GM21360 (cell line): ENCODE measurements at regions not wholly inside any gene's neighbourhood (a gene's known extent, or its start where the extent isn't known, plus 50 kb on each side); places are given as distances from the start of the nearest gene placed in this dataset.
"Not testable (repeated sequence)": the region's sequence is repeated elsewhere in the genome, so short reads cannot be mapped to it uniquely, and the experiment has no call there.

Experiments used
- ATAC-seq: cut with Tn5 transposase; IDR thresholded peaks from one replicate; pipeline ENCODE4 v1.9.1; 2021; ENCODE audit warnings: mild to moderate bottlenecking, moderate library complexity; ENCODE audit not compliant: unreplicated experiment

- ATAC-seq = no peak
Observed at GRCh38 chr10:33795529-33795928, 461.1 kb upstream of the NRP1 start.

DNA sequence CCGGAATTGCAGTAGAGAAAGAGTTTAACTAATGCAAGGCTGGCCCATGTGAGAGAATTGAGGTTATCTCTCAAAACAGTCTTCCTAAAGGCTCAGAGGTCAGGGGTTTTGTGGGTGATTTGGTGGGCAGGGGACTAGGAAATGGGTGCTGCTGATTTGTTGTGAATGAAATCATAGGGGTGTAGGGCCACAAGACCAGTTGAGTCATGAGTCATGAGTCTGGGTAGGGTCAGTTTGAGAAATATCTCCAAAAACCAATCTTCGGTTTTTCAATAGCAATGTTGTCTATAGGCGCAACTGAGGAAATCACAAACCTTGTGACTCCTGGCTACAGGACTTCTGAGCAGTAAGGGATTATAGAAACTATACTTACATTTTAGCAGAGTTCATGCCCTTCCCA is 460.0 kb upstream of the NRP1 start:
- ATAC-seq = no peak

- ATAC-seq = no peak
Observed at GRCh38 chr10:33793793-33794192, 459.3 kb upstream of the NRP1 start.

DNA sequence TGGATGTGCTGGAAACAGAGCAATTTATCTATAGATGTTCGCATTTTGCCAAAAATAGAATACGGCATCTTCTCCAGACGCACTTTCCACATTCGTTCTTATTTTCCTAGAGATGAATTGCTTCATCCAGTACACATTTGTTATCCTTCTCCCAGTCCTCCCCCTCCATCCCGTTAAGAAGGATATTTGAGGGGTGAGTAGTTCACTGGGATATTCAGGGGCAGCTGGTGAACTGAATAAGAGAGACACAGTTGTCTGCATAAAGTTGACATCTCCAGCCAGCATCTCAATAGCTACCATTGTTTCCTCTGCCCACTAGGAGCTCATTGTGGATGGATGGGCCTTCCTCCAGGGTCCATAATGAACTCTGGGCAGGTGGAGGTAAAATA is 456.8 kb upstream of the NRP1 start:
- ATAC-seq = no peak

- ATAC-seq = no peak
Observed at GRCh38 chr10:33790521-33791271, 456.2 kb upstream of the NRP1 start.

DNA sequence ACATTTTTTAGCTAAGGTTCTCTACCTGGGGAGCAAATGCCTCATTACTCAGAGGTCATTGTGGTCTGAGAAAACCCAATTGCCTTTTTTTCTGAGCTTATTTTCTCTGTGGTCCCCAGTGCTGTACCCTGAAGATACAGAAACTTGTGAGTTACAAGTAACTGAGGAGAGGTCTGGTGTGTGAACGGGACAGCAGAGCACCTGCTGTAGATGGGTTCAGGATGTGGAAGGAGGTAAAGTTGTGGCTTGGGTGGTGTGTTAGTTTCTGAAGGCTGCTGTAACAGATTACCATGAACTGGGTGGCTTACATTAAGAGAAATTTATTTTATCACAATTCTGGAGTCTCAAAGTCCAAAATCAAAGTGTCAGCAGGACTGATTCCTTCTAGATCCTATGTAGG is 449.1 kb upstream of the NRP1 start:
- no peak for ATAC-seq

GRCh38 chr10:33783078-33783477 is 448.6 kb upstream of the NRP1 start:
- no peak for ATAC-seq

DNA sequence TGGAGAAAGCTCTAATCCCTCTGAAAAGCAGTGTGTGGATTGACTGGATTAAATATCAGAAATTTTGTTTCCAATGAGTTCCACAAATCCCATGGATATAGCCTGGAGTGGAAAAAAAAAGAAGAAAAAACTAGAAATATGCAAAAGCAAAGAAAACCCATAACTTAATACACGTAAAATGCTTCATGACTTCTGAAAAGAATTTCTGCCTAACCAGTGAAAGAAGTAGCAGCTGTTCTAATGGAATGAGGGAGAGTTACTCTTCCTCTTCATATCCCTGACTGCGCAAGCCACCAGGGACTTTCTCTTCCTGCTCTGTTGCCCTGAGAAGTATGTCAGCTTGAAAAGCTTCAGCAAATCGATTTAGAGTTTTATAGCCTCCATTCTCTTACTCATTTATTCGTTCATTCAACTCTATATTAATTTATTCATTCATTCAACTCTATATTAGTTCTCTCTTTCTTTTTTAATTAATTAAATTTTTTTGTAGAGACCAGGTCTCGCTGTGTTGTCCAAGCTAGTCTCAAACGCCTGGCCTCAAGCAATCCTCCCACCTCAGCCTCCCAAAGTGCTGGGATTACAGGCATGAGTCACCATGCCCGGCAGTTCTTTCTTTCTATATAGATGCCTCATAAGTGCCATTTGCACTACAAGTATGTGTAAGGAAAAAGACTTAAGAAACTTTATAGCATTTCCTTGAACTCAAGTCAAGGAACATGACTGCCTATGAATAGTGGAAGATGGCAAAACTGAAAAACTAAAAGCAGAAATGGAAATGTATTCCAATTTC is 447.3 kb upstream of the NRP1 start:
- ATAC-seq = no peak

DNA sequence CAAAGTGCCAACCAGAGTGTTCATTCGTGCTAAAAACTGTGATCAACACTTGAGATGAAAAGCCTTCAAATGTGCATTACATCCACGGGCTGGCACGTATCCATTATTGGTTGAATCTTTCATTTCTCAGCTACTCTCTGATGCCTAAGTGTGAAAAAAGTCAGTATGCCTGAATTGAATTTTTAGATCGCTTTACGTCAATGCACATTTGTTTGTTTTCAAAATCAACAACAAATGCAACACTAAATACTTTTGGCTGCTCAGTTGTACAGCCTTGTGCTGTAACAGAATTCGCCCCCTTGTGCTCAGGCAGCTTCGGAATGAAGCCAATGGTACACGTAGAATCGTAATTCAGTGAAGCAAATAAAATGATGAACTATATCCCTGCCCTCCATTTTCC is 446.5 kb upstream of the NRP1 start:
- no peak for ATAC-seq

GRCh38 chr10:33777223-33777622 is 442.8 kb upstream of the NRP1 start:
- no peak for ATAC-seq

- no peak for ATAC-seq
Observed at GRCh38 chr10:33776419-33777070, 442.1 kb upstream of the NRP1 start.

- ATAC-seq = no peak
Observed at GRCh38 chr10:33774857-33775256, 440.4 kb upstream of the NRP1 start.

DNA sequence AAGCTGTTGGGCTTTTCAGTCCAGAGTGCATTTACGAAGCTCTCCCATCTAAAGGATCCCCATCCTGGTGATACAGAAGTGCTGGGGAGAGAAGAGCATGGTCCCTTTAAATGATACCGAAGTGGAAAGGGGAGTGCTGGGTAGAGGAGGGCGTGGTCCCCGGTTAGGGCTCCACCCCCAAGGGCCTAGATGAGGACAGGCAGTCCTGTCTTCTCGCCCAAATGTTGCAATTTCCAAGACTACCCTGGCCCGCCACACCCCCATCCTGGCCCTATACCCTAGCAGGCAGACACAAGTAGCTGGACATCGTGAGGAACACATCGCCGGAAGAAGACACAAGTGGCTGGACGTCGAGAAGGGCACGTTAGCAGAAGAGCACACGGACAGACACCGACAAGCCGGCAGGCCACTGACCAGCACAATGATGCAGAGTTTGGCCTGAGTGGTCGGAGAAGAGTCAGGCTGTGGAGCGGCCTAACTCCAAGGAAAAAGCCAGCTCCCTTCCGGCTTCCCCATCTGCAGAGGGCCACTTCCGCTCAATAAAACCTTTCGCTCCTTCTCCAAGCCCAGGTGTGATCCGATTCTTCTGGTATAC is 439.5 kb upstream of the NRP1 start:
- no peak for ATAC-seq

GRCh38 chr10:33773253-33773573 is 438.7 kb upstream of the NRP1 start:
- ATAC-seq = no peak

- ATAC-seq = no peak
Observed at GRCh38 chr10:33772370-33773252, 438.1 kb upstream of the NRP1 start.

DNA sequence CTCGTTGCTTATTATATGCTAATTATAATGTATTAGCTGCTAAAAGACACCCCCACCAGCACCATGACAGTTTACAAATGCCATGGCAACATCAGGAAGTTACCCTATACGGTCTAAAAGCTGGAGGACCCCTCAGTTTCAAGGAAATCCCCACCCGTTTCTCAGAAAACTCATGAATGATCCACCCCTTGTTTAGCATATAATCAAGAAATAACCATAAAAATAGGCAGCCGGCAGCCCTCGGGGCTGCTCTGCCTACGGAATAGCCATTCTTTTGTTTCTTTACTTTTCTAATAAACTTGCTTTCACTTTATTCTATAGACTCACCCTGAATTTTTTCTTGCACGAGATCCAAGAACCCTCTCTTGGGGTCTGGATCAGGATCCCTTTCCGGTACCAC is 437.4 kb upstream of the NRP1 start:
- ATAC-seq = not testable (repeated sequence)

DNA sequence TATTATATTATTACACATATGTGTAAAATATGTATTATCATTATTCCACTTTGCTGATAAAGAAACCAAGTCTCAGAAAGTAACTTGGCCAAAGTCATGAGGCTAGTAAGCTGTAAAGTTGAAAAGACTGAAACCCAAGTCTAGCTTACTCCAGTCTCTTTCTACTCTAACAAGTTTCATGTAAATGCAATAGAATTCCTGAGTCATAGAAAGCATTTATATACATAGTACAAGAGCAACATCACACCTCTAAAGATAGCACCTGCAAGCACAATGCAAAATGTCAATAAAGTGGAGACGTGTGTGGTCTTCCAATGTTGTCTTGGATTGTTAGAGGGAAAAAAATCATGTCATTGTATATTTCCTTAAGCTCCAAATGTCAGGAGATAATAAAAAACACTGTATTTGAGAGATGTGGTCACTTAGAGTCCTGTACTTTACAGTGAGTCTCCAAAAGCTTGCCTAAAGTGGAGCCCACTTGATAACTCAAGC is 430.3 kb upstream of the NRP1 start:
- ATAC-seq = no peak

DNA sequence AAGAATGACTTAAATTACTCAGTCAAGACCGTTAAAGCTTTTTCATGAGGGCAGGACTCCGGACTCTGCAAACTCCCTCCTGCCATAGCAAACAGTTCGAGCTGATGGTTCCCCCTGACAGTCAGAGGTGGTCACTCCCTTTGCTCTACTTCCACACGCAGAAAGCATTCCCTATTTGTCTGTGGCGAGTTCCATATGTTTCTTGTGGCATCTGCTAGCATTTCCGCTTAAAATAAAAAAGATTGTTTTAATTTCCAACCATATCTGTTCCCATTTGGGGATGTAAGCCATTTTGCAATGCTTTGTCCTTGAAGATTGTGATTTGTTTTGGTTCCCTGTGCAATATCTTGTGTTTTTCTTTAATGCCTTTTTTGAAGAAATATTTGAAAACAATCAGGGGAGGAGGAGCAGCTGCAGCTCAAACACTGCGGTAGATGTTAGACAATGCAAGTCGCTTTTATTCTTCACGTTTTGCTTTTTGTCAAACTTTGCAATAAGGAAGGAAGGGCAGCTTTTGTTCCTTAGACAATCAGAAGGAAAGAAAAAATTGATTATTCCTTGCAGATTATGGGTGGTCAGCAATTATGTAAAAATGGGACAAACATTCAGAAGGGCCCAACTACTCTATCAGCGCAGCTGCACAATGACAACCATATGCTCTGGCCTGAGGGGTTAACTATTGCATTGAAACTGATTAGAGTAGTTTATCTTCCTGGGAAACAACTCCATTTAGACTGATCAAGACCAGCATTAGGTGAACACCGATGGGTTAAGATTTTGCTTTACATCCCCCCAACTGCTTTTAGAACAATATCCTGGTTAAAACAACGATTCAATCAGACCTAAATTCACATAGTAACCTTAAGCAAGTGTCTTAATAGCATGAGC is 425.8 kb upstream of the NRP1 start:
- no peak for ATAC-seq

- ATAC-seq = no peak
Observed at GRCh38 chr10:33759191-33759590, 424.7 kb upstream of the NRP1 start.

DNA sequence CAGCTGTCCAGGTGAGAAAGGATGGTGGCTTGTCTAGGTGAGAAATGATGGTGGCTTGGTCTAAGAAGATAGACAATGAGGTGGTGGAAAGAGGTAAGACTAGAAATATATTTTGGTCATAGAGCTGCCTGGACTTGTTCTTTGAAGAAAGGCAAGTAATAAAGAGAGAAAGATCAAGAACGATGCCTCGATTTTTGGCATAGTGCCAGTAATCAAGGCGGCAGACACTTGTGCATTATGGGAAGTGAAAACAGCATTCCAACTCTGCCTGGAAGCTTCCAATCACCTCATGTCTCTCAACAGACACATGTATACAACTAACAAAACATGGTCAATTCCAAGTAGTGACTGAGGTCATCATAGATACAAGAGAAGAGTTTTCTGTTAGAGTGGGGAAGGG is 423.8 kb upstream of the NRP1 start:
- no peak for ATAC-seq
